BLaER1 treated with 17β-estradiol and CSF1 and Interleukin-3, amounts not matched to agents 10 nM and 100 nM (cell line): ENCODE measurements at regions not wholly inside any gene's neighbourhood (a gene's known extent, or its start where the extent isn't known, plus 50 kb on each side); places are given as distances from the start of the nearest gene placed in this dataset.

Source experiments
- H3K27ac ChIP-seq, 11 experiments: shearing (Covaris generic); formaldehyde crosslinking; 2 replicates each; pipeline ENCODE4 v1.8.1; 2022
- H3K27me3 ChIP-seq, 11 experiments: shearing (Covaris generic); formaldehyde crosslinking; 2 replicates each; pipeline ENCODE4 v1.8.1; 2022
- H3K36me3 ChIP-seq, 11 experiments: shearing (Covaris generic); formaldehyde crosslinking; 2 replicates each; pipeline ENCODE4 v1.8.1; 2022
- H3K4me1 ChIP-seq, 10 experiments: shearing (Covaris generic); formaldehyde crosslinking; 2 replicates each; pipeline ENCODE4 v1.8.1; 2022
- H3K4me2 ChIP-seq, 11 experiments: shearing (Covaris generic); formaldehyde crosslinking; 2 replicates each; pipeline ENCODE4 v1.8.1; 2022
- H3K4me3 ChIP-seq, 10 experiments: shearing (Covaris generic); formaldehyde crosslinking; 2 replicates each; pipeline ENCODE4 v1.8.1; 2022
- H3K9ac ChIP-seq, 11 experiments: shearing (Covaris generic); formaldehyde crosslinking; 2 replicates each; pipeline ENCODE4 v1.8.1; 2022
- H3K9me3 ChIP-seq, 11 experiments: shearing (Covaris generic); formaldehyde crosslinking; replicated peaks in 1 of 11; 2 replicates each; pipeline ENCODE4 v1.8.1; 2022
- H4K20me1 ChIP-seq, 11 experiments: shearing (Covaris generic); formaldehyde crosslinking; 2 replicates each; pipeline ENCODE4 v1.8.1; 2022
- Cebpa-rat ChIP-seq, 11 experiments: shearing (Covaris generic); IDR thresholded peaks; 2 replicates each; pipeline ENCODE4 v1.8.1; 2022

- Histone ChIP-seq H3K4me3 (no peak overlapping the region), H3K4me2 (no peak overlapping the region), H3K27me3 (no peaks in the 10 kb centered on the region), H3K27ac (no peak overlapping the region), H4K20me1 (no peaks in the 10 kb centered on the region), H3K9me3 (peaks cover 0 to 9% (median 0%) of the 10 kb centered on the region in 11 experiments; a peak in 1 of 22 replicates), H3K4me1 (no peaks in the 10 kb centered on the region; a peak in 1 of 20 replicates), H3K36me3 (no peaks in the 10 kb centered on the region), H3K9ac (no peak overlapping the region)
- TF ChIP-seq Cebpa-rat (IDR thresholded peaks at IDR 0.05): no peak
These were observed 84.7 kb upstream of the LRATD1 start for GRCh38 chr2:14547830-14548229.

GRCh38 chr2:14550658-14551057 lies 81.9 kb upstream of the LRATD1 start:
- no peak overlapping the region for H3K27ac ChIP-seq
- no peak overlapping the region for H3K4me3 ChIP-seq
- H3K36me3 ChIP-seq: no peaks in the 10 kb centered on the region
- no peaks in the 10 kb centered on the region for H3K4me1 ChIP-seq
- H3K27me3 ChIP-seq: no peaks in the 10 kb centered on the region
- no peak overlapping the region for H3K9ac ChIP-seq
- no peak overlapping the region for H3K4me2 ChIP-seq
- no peak for TF ChIP-seq Cebpa-rat (IDR thresholded peaks at IDR 0.05)
- H3K9me3 ChIP-seq: no peaks in the 10 kb centered on the region
- H4K20me1 ChIP-seq: no peaks in the 10 kb centered on the region

DNA sequence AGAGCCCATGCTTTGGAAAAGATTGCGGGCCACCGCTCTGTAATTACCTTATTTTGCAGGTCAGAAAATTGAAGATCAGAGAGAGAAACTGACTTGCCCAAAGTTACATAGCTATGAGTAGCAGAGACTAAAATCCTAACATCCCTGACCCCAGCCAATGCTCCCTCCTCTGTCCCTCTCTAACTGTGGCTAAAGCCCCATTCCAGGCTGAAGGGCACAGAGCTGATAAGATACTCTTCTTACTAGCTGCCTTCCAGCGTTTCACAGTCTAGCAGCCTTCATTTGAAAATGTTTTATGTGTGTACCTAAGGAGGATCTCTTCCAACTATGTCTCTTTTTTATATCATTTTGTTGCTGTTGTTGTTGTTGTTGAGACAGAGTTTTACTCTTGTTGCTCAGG lies 81.4 kb upstream of the LRATD1 start:
- Histone ChIP-seq H3K27me3 (no peaks in the 10 kb centered on the region), H3K27ac (no peak overlapping the region), H3K9ac (no peak overlapping the region), H3K4me3 (no peak overlapping the region), H3K36me3 (no peaks in the 10 kb centered on the region), H3K4me1 (no peaks in the 10 kb centered on the region), H3K4me2 (no peak overlapping the region), H3K9me3 (no peaks in the 10 kb centered on the region), H4K20me1 (no peaks in the 10 kb centered on the region)
- TF ChIP-seq Cebpa-rat (IDR thresholded peaks at IDR 0.05): no peak

GRCh38 chr2:14552286-14552685 lies 80.2 kb upstream of the LRATD1 start:
- no peak overlapping the region for H3K4me3 ChIP-seq
- no peak overlapping the region for H3K27ac ChIP-seq
- no peaks in the 10 kb centered on the region for H4K20me1 ChIP-seq
- no peak for TF ChIP-seq Cebpa-rat (IDR thresholded peaks at IDR 0.05)
- no peak overlapping the region for H3K9ac ChIP-seq
- no peaks in the 10 kb centered on the region for H3K27me3 ChIP-seq
- no peaks in the 10 kb centered on the region for H3K4me1 ChIP-seq
- no peaks in the 10 kb centered on the region for H3K36me3 ChIP-seq
- H3K4me2 ChIP-seq: no peak overlapping the region
- no peaks in the 10 kb centered on the region for H3K9me3 ChIP-seq

DNA sequence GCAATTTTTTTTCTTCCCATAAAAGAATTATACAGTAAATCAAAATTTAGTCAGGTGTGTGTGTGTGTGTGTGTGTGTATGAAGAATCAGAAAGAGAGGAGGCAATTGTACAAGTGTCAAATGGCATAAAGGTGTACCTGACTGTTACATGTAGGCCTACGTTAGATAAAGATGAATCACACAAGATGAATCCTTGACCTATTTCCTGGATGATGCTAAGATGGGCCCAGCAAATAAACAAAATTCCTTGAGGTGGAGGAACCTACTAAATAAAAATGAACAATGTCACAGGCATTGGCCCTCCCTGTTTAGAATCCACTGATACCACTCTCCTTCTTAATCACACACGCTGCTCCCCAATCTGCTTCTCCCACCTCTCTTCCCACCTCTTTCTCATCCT lies 79.7 kb upstream of the LRATD1 start:
- Histone ChIP-seq H3K9me3 (no peaks in the 10 kb centered on the region), H3K9ac (no peak overlapping the region), H3K27ac (no peak overlapping the region), H3K4me2 (no peak overlapping the region), H3K4me3 (no peak overlapping the region), H3K4me1 (no peaks in the 10 kb centered on the region), H3K27me3 (no peaks in the 10 kb centered on the region), H4K20me1 (no peaks in the 10 kb centered on the region), H3K36me3 (no peaks in the 10 kb centered on the region)
- no peak for TF ChIP-seq Cebpa-rat (IDR thresholded peaks at IDR 0.05)

DNA sequence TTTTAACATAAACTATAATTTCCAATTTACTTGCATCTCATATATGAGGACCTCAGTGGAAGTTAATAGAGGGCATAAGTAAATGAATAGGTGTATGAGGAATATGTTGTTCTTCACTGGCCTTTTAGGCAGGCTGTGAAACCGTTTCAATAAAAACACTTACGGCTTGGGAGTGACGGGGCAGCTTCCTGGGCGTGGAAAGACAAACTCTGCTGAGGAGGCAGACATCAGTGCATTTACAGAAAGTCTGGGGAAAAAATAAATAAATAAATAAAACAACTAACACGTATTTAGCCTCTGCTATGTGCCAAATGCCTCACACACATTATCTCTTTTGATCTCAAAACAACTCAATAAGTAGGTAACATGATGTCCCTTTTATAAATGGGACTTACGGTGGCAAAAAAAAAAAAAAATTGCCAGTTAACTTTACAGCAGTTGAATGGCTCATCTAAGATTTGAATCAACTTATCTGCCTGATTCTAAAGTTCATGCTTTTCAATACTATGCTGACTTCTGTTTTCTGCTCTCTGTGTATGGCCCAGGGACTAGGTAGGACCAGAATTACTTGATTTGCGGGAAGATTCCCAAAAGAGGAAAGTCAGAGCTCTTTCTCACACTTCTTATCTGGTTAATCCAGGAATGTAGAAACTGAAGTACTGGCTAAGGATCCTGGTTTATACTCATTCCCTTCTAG lies 77.5 kb upstream of the LRATD1 start:
- Histone ChIP-seq H3K9me3 (no peaks in the 10 kb centered on the region), H4K20me1 (no peaks in the 10 kb centered on the region), H3K4me1 (peaks cover 0 to 5% (median 0%) of the 10 kb centered on the region in 10 experiments; a peak in 1 of 20 replicates), H3K36me3 (no peaks in the 10 kb centered on the region), H3K4me2 (no peak overlapping the region), H3K27me3 (no peaks in the 10 kb centered on the region), H3K9ac (no peak overlapping the region), H3K4me3 (no peak overlapping the region), H3K27ac (no peak overlapping the region)
- TF ChIP-seq Cebpa-rat (IDR thresholded peaks at IDR 0.05): no peak

GRCh38 chr2:14557111-14557510 lies 75.4 kb upstream of the LRATD1 start:
- Histone ChIP-seq H3K9me3 (no peaks in the 10 kb centered on the region), H3K4me1 (peaks cover 0 to 5% (median 0%) of the 10 kb centered on the region in 10 experiments; a peak in 1 of 20 replicates), H3K4me2 (no peak overlapping the region), H3K36me3 (no peaks in the 10 kb centered on the region), H3K27ac (no peak overlapping the region), H4K20me1 (no peaks in the 10 kb centered on the region), H3K9ac (no peak overlapping the region), H3K4me3 (no peak overlapping the region), H3K27me3 (no peaks in the 10 kb centered on the region)
- TF ChIP-seq Cebpa-rat (IDR thresholded peaks at IDR 0.05): no peak

GRCh38 chr2:14557916-14558315 lies 74.6 kb upstream of the LRATD1 start:
- Histone ChIP-seq H4K20me1 (no peaks in the 10 kb centered on the region), H3K27me3 (no peaks in the 10 kb centered on the region), H3K36me3 (no peaks in the 10 kb centered on the region), H3K9me3 (no peaks in the 10 kb centered on the region), H3K4me3 (no peak overlapping the region), H3K27ac (no peak overlapping the region), H3K4me1 (peaks cover 0 to 5% (median 0%) of the 10 kb centered on the region in 10 experiments; a peak in 1 of 20 replicates), H3K4me2 (no peak overlapping the region), H3K9ac (no peak overlapping the region)
- no peak for TF ChIP-seq Cebpa-rat (IDR thresholded peaks at IDR 0.05)

- Histone ChIP-seq H3K4me3 (no peak overlapping the region), H4K20me1 (no peaks in the 10 kb centered on the region), H3K9me3 (no peaks in the 10 kb centered on the region), H3K4me2 (peak overlapping the region in 2 of 11 experiments; percentile 5 to 8; a peak in 1 of 22 replicates), H3K27me3 (no peaks in the 10 kb centered on the region), H3K9ac (no peak overlapping the region), H3K36me3 (no peaks in the 10 kb centered on the region), H3K27ac (no peak overlapping the region), H3K4me1 (peaks cover 0 to 5% (median 0%) of the 10 kb centered on the region in 10 experiments; a peak in 1 of 20 replicates)
- no peak for TF ChIP-seq Cebpa-rat (IDR thresholded peaks at IDR 0.05)
These were observed 74.1 kb upstream of the LRATD1 start for GRCh38 chr2:14558335-14558919.

DNA sequence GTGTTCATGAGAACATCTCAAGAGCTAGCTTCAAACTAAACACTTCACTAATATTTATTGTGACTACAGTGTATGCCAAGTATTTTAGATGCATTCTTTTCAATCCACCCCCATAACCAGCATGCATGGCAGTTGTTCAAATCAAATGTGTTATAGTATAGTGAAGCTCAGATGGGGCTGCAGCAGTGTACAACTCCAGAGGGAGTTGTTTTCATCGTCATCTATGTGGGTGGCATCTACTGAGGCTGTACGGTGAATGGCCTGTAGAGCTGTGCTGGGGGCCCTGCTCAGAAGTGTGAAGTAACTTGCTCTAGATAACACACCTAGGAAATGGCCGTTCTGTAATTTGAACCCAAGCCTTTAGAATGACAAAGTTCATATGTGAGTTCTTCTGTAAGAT lies 71.8 kb upstream of the LRATD1 start:
- H3K36me3 ChIP-seq: no peaks in the 10 kb centered on the region
- H4K20me1 ChIP-seq: no peaks in the 10 kb centered on the region
- H3K9me3 ChIP-seq: no peaks in the 10 kb centered on the region
- no peak overlapping the region for H3K4me2 ChIP-seq
- TF ChIP-seq Cebpa-rat (IDR thresholded peaks at IDR 0.05): no peak
- no peak overlapping the region for H3K4me3 ChIP-seq
- peaks cover 0 to 5% (median 0%) of the 10 kb centered on the region in 10 experiments; a peak in 1 of 20 replicates for H3K4me1 ChIP-seq
- H3K27ac ChIP-seq: no peak overlapping the region
- no peak overlapping the region for H3K9ac ChIP-seq
- no peaks in the 10 kb centered on the region for H3K27me3 ChIP-seq
